WTC11 (cell line): ENCODE measurements at regions not wholly inside any gene's neighbourhood (a gene's known extent, or its start where the extent isn't known, plus 50 kb on each side); places are given as distances from the start of the nearest gene placed in this dataset.

Experiments
- CBFB ChIP-seq: sonication (generic); formaldehyde crosslinking; IDR thresholded peaks from 2 replicates; pipeline ENCODE4 v1.8.1; 2022; ENCODE audit warnings: mild to moderate bottlenecking, low read depth, missing genetic modification reagents
- CREM ChIP-seq: sonication (generic); formaldehyde crosslinking; IDR thresholded peaks from 2 replicates; pipeline ENCODE4 v1.8.1; 2022; ENCODE audit warnings: mild to moderate bottlenecking, missing genetic modification reagents, moderate library complexity
- CTCF ChIP-seq: fragments of 200-600 bp; IDR thresholded peaks from 2 replicates; pipeline ENCODE4 v1.8.0; 2022; ENCODE audit warnings: antibody characterized with exemption
- FOXJ3 ChIP-seq: sonication (generic); formaldehyde crosslinking; IDR thresholded peaks from 2 replicates; pipeline ENCODE4 v1.9.0; 2021; ENCODE audit warnings: missing genetic modification reagents, mild to moderate bottlenecking, borderline replicate concordance
- GRHL2 ChIP-seq: fragments of 250-450 bp; sonication (Bioruptor Pico); IDR thresholded peaks from 2 replicates; pipeline ENCODE4 v1.8.0; 2022; ENCODE audit warnings: mild to moderate bottlenecking, moderate library complexity; ENCODE audit not compliant: insufficient replicate concordance, severe bottlenecking
- JUN ChIP-seq: sonication (generic); formaldehyde crosslinking; IDR thresholded peaks from 2 replicates; pipeline ENCODE4 v1.8.0; 2023; ENCODE audit warnings: mild to moderate bottlenecking, missing genetic modification reagents
- MAX ChIP-seq: sonication (generic); formaldehyde crosslinking; IDR thresholded peaks from 2 replicates; pipeline ENCODE4 v1.8.0; 2022; ENCODE audit warnings: mild to moderate bottlenecking, missing genetic modification reagents
- NFYB ChIP-seq: sonication (generic); formaldehyde crosslinking; conservative IDR thresholded peaks from 2 replicates; pipeline ENCODE4 v1.8.0; 2022; ENCODE audit warnings: low read depth, missing genetic modification reagents
- RELA ChIP-seq: sonication (generic); formaldehyde crosslinking; IDR thresholded peaks from 2 replicates; pipeline ENCODE4 v1.8.1; 2022; ENCODE audit warnings: missing genetic modification reagents, mild to moderate bottlenecking, borderline replicate concordance
- SP1 ChIP-seq: sonication (generic); formaldehyde crosslinking; conservative IDR thresholded peaks from 2 replicates; pipeline ENCODE4 v1.8.1; 2022; ENCODE audit warnings: missing genetic modification reagents
- TEAD1 ChIP-seq: sonication (generic); formaldehyde crosslinking; IDR thresholded peaks from 2 replicates; pipeline ENCODE4 v1.8.0; 2022; ENCODE audit warnings: mild to moderate bottlenecking, missing genetic modification reagents
- TF ChIP-seq, protein P1 (sequence below): sonication (generic); formaldehyde crosslinking; IDR thresholded peaks from 2 replicates; pipeline ENCODE4 v1.8.0; 2022; ENCODE audit warnings: mild to moderate bottlenecking, missing genetic modification reagents

- TF ChIP-seq CTCF (no peak), SP1 (CRISPR knock-in tag) (no peak), RELA (no peak), JUN (CRISPR knock-in tag) (no peak), MAX (no peak), CREM (CRISPR knock-in tag) (no peak), FOXJ3 (no peak), GRHL2 (CRISPR knock-in tag) (no peak), TEAD1 (CRISPR knock-in tag) (no peak), CBFB (no peak), NFYB (CRISPR knock-in tag) (no peak)
- TF ChIP-seq, protein P1, sequence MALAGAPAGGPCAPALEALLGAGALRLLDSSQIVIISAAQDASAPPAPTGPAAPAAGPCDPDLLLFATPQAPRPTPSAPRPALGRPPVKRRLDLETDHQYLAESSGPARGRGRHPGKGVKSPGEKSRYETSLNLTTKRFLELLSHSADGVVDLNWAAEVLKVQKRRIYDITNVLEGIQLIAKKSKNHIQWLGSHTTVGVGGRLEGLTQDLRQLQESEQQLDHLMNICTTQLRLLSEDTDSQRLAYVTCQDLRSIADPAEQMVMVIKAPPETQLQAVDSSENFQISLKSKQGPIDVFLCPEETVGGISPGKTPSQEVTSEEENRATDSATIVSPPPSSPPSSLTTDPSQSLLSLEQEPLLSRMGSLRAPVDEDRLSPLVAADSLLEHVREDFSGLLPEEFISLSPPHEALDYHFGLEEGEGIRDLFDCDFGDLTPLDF (CRISPR knock-in tag), result no peak
These were observed 151.8 kb upstream of the MYT1L start for GRCh38 chr2:2482851-2483250.
